ENCODE measurements at regions not wholly inside any gene's neighbourhood (a gene's known extent, or its start where the extent isn't known, plus 50 kb on each side); places are given as distances from the start of the nearest gene placed in this dataset.
"Not testable (repeated sequence)": the region's sequence is repeated elsewhere in the genome, so short reads cannot be mapped to it uniquely, and the experiment has no call there.

DNA sequence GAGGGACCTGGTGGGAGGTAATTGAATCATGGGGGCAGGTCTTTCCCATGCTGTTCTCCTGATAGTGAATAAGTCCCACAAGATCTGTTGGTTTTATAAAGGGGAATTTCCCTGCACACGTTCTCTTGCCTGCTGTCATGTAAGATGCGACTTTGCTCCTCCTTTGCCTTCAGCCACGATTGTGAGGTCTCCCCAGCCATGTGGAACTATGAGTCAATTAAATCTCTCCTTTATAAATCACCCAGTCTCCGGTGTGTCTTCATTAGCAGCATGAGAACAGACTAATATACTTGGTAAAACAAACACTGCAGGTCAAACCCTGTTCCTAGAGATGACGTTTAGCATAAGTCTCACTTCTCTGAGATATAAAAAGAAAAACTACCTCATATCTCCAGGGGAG lies 148.3 kb downstream of the MATN1 start:
- DNase-seq (ENCODE audit: low read depth), result no peak
- TF ChIP-seq, protein P1, sequence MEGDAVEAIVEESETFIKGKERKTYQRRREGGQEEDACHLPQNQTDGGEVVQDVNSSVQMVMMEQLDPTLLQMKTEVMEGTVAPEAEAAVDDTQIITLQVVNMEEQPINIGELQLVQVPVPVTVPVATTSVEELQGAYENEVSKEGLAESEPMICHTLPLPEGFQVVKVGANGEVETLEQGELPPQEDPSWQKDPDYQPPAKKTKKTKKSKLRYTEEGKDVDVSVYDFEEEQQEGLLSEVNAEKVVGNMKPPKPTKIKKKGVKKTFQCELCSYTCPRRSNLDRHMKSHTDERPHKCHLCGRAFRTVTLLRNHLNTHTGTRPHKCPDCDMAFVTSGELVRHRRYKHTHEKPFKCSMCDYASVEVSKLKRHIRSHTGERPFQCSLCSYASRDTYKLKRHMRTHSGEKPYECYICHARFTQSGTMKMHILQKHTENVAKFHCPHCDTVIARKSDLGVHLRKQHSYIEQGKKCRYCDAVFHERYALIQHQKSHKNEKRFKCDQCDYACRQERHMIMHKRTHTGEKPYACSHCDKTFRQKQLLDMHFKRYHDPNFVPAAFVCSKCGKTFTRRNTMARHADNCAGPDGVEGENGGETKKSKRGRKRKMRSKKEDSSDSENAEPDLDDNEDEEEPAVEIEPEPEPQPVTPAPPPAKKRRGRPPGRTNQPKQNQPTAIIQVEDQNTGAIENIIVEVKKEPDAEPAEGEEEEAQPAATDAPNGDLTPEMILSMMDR (IDR thresholded peaks at IDR 0.05; ENCODE audit: low read depth, low read length, missing control alignments), result no peak
- no peak overlapping the region for H3K4me3 ChIP-seq (ENCODE audit: low read depth, low read length)

DNA sequence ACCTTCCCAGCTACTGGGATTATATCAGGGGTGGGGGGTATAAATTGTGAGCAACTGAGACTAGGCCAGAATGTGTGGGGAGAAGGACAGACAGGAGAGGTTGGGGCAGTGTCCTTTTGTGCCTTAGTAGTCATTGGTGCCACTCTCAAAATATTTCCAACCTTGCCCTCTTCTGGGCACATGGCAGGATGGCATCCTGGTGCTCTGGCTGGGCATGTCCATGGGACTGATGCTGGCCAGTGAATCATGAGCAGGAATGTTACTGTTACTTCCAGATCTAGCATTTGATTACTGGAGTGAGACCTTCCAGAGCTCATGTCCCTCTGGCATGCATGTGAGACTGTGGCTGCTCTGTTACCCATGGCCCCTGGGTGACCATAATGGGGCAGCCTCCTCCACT lies 151.2 kb downstream of the MATN1 start:
- no peak overlapping the region for H3K4me3 ChIP-seq (ENCODE audit: low read depth, low read length)
- TF ChIP-seq, protein P1 (IDR thresholded peaks at IDR 0.05; ENCODE audit: low read depth, low read length, missing control alignments), result no peak
- no peak for DNase-seq (ENCODE audit: low read depth)

GRCh38 chr1:30571380-30571779 lies 152.0 kb downstream of the MATN1 start:
- DNase-seq (ENCODE audit: low read depth), result no peak
- TF ChIP-seq, protein P1 (IDR thresholded peaks at IDR 0.05; ENCODE audit: low read depth, low read length, missing control alignments), result no peak
- H3K4me3 ChIP-seq (ENCODE audit: low read depth, low read length), result no peak overlapping the region

- H3K4me3 ChIP-seq (ENCODE audit: low read depth, low read length), result no peak overlapping the region
- DNase-seq (ENCODE audit: low read depth), result no peak
- TF ChIP-seq, protein P1 (IDR thresholded peaks at IDR 0.05; ENCODE audit: low read depth, low read length, missing control alignments), result no peak
Observed at GRCh38 chr1:30569384-30569783, 154.0 kb downstream of the MATN1 start.

GRCh38 chr1:30562559-30562958 lies 160.8 kb downstream of the MATN1 start:
- no peak overlapping the region for H3K4me3 ChIP-seq (ENCODE audit: low read depth, low read length)
- DNase-seq (ENCODE audit: low read depth), result no peak
- TF ChIP-seq, protein P1 (IDR thresholded peaks at IDR 0.05; ENCODE audit: low read depth, low read length, missing control alignments), result no peak

DNA sequence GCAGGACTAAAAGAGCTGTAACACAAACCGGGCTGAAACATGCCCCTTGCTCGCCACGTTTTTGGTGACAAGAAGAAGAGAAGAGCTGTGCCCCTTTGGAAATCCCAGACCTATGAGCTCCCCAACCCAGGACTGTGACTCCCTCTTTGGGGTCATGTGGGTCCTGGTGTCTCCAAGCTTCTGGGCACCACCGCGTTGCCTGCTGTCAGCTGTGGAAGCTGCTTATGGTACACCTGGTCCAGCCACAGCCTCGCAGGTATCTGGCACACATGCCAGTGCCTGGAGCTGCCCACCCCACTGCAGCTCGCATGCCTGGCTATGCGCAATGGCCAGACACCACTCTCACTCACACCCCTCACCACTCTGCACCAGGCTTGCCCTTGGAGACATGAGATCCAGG lies 171.8 kb downstream of the MATN1 start:
- H3K4me3 ChIP-seq (ENCODE audit: low read depth, low read length), result no peak overlapping the region
- no peak for DNase-seq (ENCODE audit: low read depth)
- TF ChIP-seq, protein P1 (IDR thresholded peaks at IDR 0.05; ENCODE audit: low read depth, low read length, missing control alignments), result no peak

- DNase-seq (ENCODE audit: low read depth), result no peak
- no peak overlapping the region for H3K4me3 ChIP-seq (ENCODE audit: low read depth, low read length)
- TF ChIP-seq, protein P1 (IDR thresholded peaks at IDR 0.05; ENCODE audit: low read depth, low read length, missing control alignments), result no peak
Observed at GRCh38 chr1:30550365-30551220, 172.8 kb downstream of the MATN1 start.

- H3K4me3 ChIP-seq (ENCODE audit: low read depth, low read length); DNase-seq (ENCODE audit: low read depth): not testable (repeated sequence)
Observed at GRCh38 chr1:30549872-30550271, 173.5 kb downstream of the MATN1 start.
